ENCODE measurements at regions not wholly inside any gene's neighbourhood (a gene's known extent, or its start where the extent isn't known, plus 50 kb on each side); places are given as distances from the start of the nearest gene placed in this dataset.

DNA sequence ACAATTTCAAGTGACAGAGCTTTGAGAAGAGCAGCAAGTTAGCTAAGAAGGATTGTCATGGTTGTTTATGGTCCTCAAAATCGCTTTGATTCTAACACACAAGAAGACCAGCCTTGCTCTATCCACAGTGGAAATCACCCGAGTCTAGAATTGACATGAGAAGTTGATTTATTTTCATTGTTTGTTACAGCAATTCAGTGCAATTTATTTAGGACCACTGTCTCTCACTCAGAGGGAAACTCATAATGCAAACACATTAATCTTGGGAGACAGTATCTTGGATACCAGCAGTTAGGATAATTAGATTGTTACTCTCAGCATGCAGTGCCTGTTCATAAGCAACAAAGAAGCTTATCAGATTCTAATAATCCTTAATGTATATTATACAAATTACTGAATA is 498.9 kb downstream of the NTRK2 start:
- TF ChIP-seq, protein P1, sequence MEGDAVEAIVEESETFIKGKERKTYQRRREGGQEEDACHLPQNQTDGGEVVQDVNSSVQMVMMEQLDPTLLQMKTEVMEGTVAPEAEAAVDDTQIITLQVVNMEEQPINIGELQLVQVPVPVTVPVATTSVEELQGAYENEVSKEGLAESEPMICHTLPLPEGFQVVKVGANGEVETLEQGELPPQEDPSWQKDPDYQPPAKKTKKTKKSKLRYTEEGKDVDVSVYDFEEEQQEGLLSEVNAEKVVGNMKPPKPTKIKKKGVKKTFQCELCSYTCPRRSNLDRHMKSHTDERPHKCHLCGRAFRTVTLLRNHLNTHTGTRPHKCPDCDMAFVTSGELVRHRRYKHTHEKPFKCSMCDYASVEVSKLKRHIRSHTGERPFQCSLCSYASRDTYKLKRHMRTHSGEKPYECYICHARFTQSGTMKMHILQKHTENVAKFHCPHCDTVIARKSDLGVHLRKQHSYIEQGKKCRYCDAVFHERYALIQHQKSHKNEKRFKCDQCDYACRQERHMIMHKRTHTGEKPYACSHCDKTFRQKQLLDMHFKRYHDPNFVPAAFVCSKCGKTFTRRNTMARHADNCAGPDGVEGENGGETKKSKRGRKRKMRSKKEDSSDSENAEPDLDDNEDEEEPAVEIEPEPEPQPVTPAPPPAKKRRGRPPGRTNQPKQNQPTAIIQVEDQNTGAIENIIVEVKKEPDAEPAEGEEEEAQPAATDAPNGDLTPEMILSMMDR (IDR thresholded peaks at IDR 0.05) = no peak
- TF ChIP-seq ZFX (IDR thresholded peaks at IDR 0.05; ENCODE audit: borderline replicate concordance) = no peak
